DMS 273 (cell line): ENCODE measurements at regions not wholly inside any gene's neighbourhood (a gene's known extent, or its start where the extent isn't known, plus 50 kb on each side); places are given as distances from the start of the nearest gene placed in this dataset.
A peak's percentile ranks its signal among the peaks of the same experiment; 100 is the strongest.
"Not testable (repeated sequence)": the region's sequence is repeated elsewhere in the genome, so short reads cannot be mapped to it uniquely, and the experiment has no call there.

Experiments used
- DNase-seq: peaks from one replicate; lab custom pipeline; 2025; ENCODE audit not compliant: unreplicated experiment; lab: John Stamatoyannopoulos, UW

- no peak for DNase-seq
These were observed 157.7 kb downstream of the PAPSS1 start for GRCh38 chr4:107562316-107562715.

- DNase-seq, result no peak
These were observed 158.6 kb downstream of the PAPSS1 start for GRCh38 chr4:107561481-107561880.

- DNase-seq, result no peak
These were observed 160.4 kb downstream of the PAPSS1 start for GRCh38 chr4:107559653-107560052.

GRCh38 chr4:107552306-107552705 is 167.7 kb downstream of the PAPSS1 start:
- no peak for DNase-seq

- no peak for DNase-seq
These were observed 171.7 kb downstream of the PAPSS1 start for GRCh38 chr4:107548211-107548905.

- no peak for DNase-seq
These were observed 173.4 kb downstream of the PAPSS1 start for GRCh38 chr4:107546638-107547037.

GRCh38 chr4:107541511-107541910 is 178.5 kb downstream of the PAPSS1 start:
- DNase-seq, result no peak

- DNase-seq, result no peak
These were observed 188.1 kb downstream of the PAPSS1 start for GRCh38 chr4:107531927-107532326.

GRCh38 chr4:107520368-107520767 is 199.7 kb downstream of the PAPSS1 start:
- DNase-seq, result no peak

- DNase-seq, result peak; percentile 43
These were observed 201.0 kb downstream of the PAPSS1 start for GRCh38 chr4:107519053-107519452.

GRCh38 chr4:107518076-107518475 is 202.0 kb downstream of the PAPSS1 start:
- DNase-seq, result no peak

GRCh38 chr4:107512549-107512948 is 207.5 kb downstream of the PAPSS1 start:
- no peak for DNase-seq

- DNase-seq, result no peak
These were observed 210.4 kb downstream of the PAPSS1 start for GRCh38 chr4:107509615-107510014.

GRCh38 chr4:107500551-107500950 is 219.5 kb downstream of the PAPSS1 start:
- no peak for DNase-seq

GRCh38 chr4:107497054-107497453 is 223.0 kb downstream of the PAPSS1 start:
- no peak for DNase-seq

- no peak for DNase-seq
These were observed 227.5 kb downstream of the PAPSS1 start for GRCh38 chr4:107492566-107492965.

- no peak for DNase-seq
These were observed 229.9 kb downstream of the PAPSS1 start for GRCh38 chr4:107490116-107490515.

- not testable (repeated sequence) for DNase-seq
These were observed 236.4 kb downstream of the PAPSS1 start for GRCh38 chr4:107483621-107484020.

GRCh38 chr4:107482546-107482945 is 237.5 kb downstream of the PAPSS1 start:
- DNase-seq, result no peak

- no peak for DNase-seq
These were observed 241.6 kb downstream of the PAPSS1 start for GRCh38 chr4:107478327-107478980.

- no peak for DNase-seq
These were observed 246.9 kb downstream of the PAPSS1 start for GRCh38 chr4:107473126-107473525.

- no peak for DNase-seq
These were observed 247.6 kb downstream of the PAPSS1 start for GRCh38 chr4:107472265-107472948.
